Activated T-helper 17 cell treated with anti-CD3 and anti-CD28 coated beads, Interleukin-2, amount 50 U/mL, for 72 hours (primary cell): ENCODE measurements at regions not wholly inside any gene's neighbourhood (a gene's known extent, or its start where the extent isn't known, plus 50 kb on each side); places are given as distances from the start of the nearest gene placed in this dataset.
"Not testable (repeated sequence)": the region's sequence is repeated elsewhere in the genome, so short reads cannot be mapped to it uniquely, and the experiment has no call there.

ENCODE experiments used
- ATAC-seq: fragments of 150-1000 bp; cut with Tn5 transposase; replicated peaks from 2 replicates; pipeline ENCODE4 v1.10.0; 2021; ENCODE audit warnings: mild to moderate bottlenecking, moderate library complexity
- H3K27ac Mint-ChIP-seq: one replicate; pipeline ENCODE4 v1.8.0; 2022; ENCODE audit warnings: mixed read lengths
- H3K27me3 Mint-ChIP-seq: one replicate; pipeline ENCODE4 v1.8.0; 2022; ENCODE audit warnings: mixed read lengths
- H3K36me3 Mint-ChIP-seq: one replicate; pipeline ENCODE4 v1.8.0; 2022; ENCODE audit warnings: low read depth, mild to moderate bottlenecking, mixed read lengths
- H3K4me1 Mint-ChIP-seq: one replicate; pipeline ENCODE4 v1.8.0; 2022; ENCODE audit warnings: mixed read lengths
- H3K4me3 Mint-ChIP-seq: one replicate; pipeline ENCODE4 v1.8.0; 2022; ENCODE audit warnings: mild to moderate bottlenecking, mixed read lengths
- H3K9me3 Mint-ChIP-seq: one replicate; pipeline ENCODE4 v1.8.0; 2022; ENCODE audit warnings: mixed read lengths

GRCh38 chr21:20452935-20453334 lies 545.3 kb upstream of the NCAM2 start:
- no peaks in the 10 kb centered on the region for H3K4me1 Mint-ChIP-seq
- H3K36me3 Mint-ChIP-seq, result no peaks in the 10 kb centered on the region
- peaks cover 3% of the 10 kb centered on the region for H3K9me3 Mint-ChIP-seq
- ATAC-seq, result no peak
- H3K27me3 Mint-ChIP-seq, result no peaks in the 10 kb centered on the region
- no peak overlapping the region for H3K27ac Mint-ChIP-seq
- no peak overlapping the region for H3K4me3 Mint-ChIP-seq

DNA sequence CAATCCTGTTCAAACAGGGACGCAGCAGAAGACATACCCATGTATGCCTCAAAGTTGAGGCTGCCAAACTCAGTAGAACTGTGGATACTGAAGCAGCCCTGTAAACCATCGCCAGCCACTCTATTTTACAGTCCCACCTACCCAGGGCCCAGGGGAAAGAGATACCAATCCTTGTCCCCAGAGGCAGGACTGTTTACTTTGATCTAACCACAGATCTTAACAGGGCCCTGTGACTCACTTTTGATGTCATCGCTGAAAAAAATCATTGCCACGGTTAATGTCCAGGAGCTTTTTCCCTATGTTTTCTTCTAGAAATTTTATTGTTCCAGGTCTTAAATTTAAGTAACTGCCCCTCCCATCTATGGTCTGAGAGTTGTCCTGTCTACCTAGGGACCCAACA lies 538.4 kb upstream of the NCAM2 start:
- Mint-ChIP-seq H3K4me3 (no peak overlapping the region), H3K27ac (no peak overlapping the region), H3K4me1 (no peaks in the 10 kb centered on the region), H3K27me3 (no peaks in the 10 kb centered on the region), H3K9me3 (peaks cover 3% of the 10 kb centered on the region), H3K36me3 (no peaks in the 10 kb centered on the region)
- ATAC-seq, result no peak

- ATAC-seq, result no peak
- H3K4me3 Mint-ChIP-seq, result no peak overlapping the region
- H3K4me1 Mint-ChIP-seq, result no peaks in the 10 kb centered on the region
- no peaks in the 10 kb centered on the region for H3K27me3 Mint-ChIP-seq
- peaks cover 3% of the 10 kb centered on the region for H3K9me3 Mint-ChIP-seq
- H3K27ac Mint-ChIP-seq, result no peak overlapping the region
- no peaks in the 10 kb centered on the region for H3K36me3 Mint-ChIP-seq
Measured at GRCh38 chr21:20463362-20463761, 534.8 kb upstream of the NCAM2 start.

GRCh38 chr21:20469361-20469760 lies 528.8 kb upstream of the NCAM2 start:
- Mint-ChIP-seq H3K4me3 (no peak overlapping the region), H3K4me1 (no peaks in the 10 kb centered on the region), H3K27me3 (no peaks in the 10 kb centered on the region), H3K36me3 (no peaks in the 10 kb centered on the region), H3K9me3 (no peaks in the 10 kb centered on the region), H3K27ac (no peak overlapping the region)
- no peak for ATAC-seq

DNA sequence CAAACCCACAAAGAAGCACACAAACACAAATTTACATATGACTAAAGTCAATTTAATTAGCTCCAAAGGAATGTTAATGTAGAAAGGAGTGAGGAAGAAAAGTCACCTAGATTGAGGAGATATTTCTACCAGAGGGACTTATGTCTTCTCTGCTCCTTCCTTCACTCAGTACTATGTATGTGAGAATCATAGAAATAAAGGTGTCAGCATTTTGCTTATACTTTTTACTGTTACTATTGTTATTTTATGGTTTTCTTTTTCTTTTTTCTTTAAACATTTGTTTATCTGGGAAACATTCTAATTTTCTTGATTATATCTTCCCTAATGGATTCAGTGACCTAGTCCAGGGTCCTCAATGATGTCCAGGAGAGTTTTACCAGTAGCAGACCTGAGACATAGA lies 511.9 kb upstream of the NCAM2 start:
- Mint-ChIP-seq H3K36me3 (no peaks in the 10 kb centered on the region), H3K4me1 (no peaks in the 10 kb centered on the region), H3K4me3 (no peak overlapping the region)

GRCh38 chr21:20502915-20503314 lies 495.3 kb upstream of the NCAM2 start:
- H3K27ac Mint-ChIP-seq, H3K4me3 Mint-ChIP-seq, ATAC-seq, H3K4me1 Mint-ChIP-seq, H3K36me3 Mint-ChIP-seq, H3K27me3 Mint-ChIP-seq: not testable (repeated sequence)
- H3K9me3 Mint-ChIP-seq, result peaks cover 46% of the 10 kb centered on the region

More for the DNA sequence above, 511.9 kb upstream of the NCAM2 start:
- H3K27ac Mint-ChIP-seq, result no peak overlapping the region
- no peaks in the 10 kb centered on the region for H3K27me3 Mint-ChIP-seq
- no peak for ATAC-seq
- H3K9me3 Mint-ChIP-seq, result no peaks in the 10 kb centered on the region

- Mint-ChIP-seq H3K36me3 (no peaks in the 10 kb centered on the region), H3K9me3 (peaks cover 36% of the 10 kb centered on the region), H3K27ac (no peak overlapping the region), H3K4me1 (no peaks in the 10 kb centered on the region), H3K4me3 (no peak overlapping the region), H3K27me3 (no peaks in the 10 kb centered on the region)
- ATAC-seq, result no peak
Measured at GRCh38 chr21:20507783-20508182, 490.4 kb upstream of the NCAM2 start.

- no peak for ATAC-seq
- H3K27ac Mint-ChIP-seq, result no peak overlapping the region
- no peak overlapping the region for H3K4me3 Mint-ChIP-seq
- H3K36me3 Mint-ChIP-seq, result no peaks in the 10 kb centered on the region
- H3K27me3 Mint-ChIP-seq, result no peaks in the 10 kb centered on the region
- H3K4me1 Mint-ChIP-seq, result no peaks in the 10 kb centered on the region
- peaks cover 14% of the 10 kb centered on the region for H3K9me3 Mint-ChIP-seq
Measured at GRCh38 chr21:20511216-20511880, 486.9 kb upstream of the NCAM2 start.

- Mint-ChIP-seq H3K4me1 (no peaks in the 10 kb centered on the region), H3K9me3 (no peaks in the 10 kb centered on the region), H3K27me3 (no peaks in the 10 kb centered on the region), H3K36me3 (no peaks in the 10 kb centered on the region), H3K4me3 (no peak overlapping the region), H3K27ac (no peak overlapping the region)
- no peak for ATAC-seq
Measured at GRCh38 chr21:20515446-20515845, 482.8 kb upstream of the NCAM2 start.

GRCh38 chr21:20519076-20519475 lies 479.1 kb upstream of the NCAM2 start:
- Mint-ChIP-seq H3K27ac (no peak overlapping the region), H3K9me3 (peaks cover 1% of the 10 kb centered on the region)

GRCh38 chr21:20522611-20523010 lies 475.6 kb upstream of the NCAM2 start:
- Mint-ChIP-seq H3K4me1 (no peaks in the 10 kb centered on the region), H3K9me3 (peaks cover 3% of the 10 kb centered on the region), H3K36me3 (no peaks in the 10 kb centered on the region), H3K27me3 (no peaks in the 10 kb centered on the region), H3K4me3 (no peak overlapping the region), H3K27ac (no peak overlapping the region)
- ATAC-seq, result no peak

More at GRCh38 chr21:20519076-20519475, 479.1 kb upstream of the NCAM2 start:
- Mint-ChIP-seq H3K36me3 (no peaks in the 10 kb centered on the region), H3K4me3 (no peak overlapping the region), H3K4me1 (no peaks in the 10 kb centered on the region), H3K27me3 (no peaks in the 10 kb centered on the region)
- no peak for ATAC-seq

DNA sequence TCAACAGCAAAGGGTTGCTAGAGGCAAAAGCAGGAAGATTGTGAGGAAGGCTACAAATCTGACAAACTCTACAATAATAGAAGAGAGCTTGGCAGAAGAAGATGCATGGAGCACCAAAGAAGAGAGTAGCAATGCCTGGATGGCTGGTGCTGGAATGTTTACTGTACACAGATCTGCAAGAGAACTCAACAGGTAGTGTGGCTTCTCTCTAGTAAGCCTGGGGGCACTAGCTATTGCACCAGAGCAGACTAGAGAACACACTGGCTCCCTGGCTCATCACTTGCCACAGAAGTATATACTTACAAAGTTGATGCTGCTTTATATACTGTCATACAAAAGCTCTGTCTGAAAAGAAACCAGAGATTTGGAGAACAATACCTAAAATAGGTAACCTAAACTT lies 475.0 kb upstream of the NCAM2 start:
- H3K9me3 Mint-ChIP-seq, result peaks cover 3% of the 10 kb centered on the region
- no peak overlapping the region for H3K27ac Mint-ChIP-seq
- H3K4me1 Mint-ChIP-seq, result no peaks in the 10 kb centered on the region
- no peak overlapping the region for H3K4me3 Mint-ChIP-seq
- no peak for ATAC-seq
- H3K27me3 Mint-ChIP-seq, result no peaks in the 10 kb centered on the region
- no peaks in the 10 kb centered on the region for H3K36me3 Mint-ChIP-seq

DNA sequence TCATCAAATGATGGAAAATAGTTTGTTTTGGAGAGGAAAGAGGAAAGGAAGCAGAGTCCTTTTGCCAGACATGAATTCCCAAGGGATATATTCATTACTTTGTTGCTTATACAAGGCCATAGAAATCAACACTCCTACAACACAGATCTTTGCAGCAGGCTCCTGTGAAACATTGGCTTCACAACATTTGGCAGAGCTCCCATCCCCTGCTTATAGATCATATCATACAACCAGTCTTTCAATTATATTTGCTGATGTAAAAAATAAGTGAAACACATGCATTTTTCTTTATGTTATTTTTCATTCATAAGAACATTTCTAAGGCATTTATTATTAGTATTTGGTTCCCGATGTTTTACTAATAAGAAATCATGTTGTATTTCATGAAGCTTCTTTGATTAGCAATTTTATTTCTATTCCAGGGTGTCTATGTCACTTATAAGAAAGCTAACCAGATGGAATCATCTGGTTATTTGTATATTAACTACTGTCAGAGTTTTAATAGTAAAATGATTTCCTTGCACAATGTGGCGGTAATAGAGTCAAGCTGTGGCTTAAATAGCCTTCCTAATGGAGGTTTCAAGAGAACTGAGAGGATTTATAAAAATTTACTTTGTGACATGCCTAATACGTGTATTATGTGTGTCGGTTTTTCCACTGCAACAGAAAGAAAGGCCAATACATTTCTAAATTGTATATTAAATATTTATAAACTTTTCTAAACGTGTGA lies 470.3 kb upstream of the NCAM2 start:
- Mint-ChIP-seq H3K36me3 (no peaks in the 10 kb centered on the region), H3K9me3 (peaks cover 8% of the 10 kb centered on the region), H3K4me3 (no peak overlapping the region), H3K4me1 (no peaks in the 10 kb centered on the region), H3K27ac (no peak overlapping the region), H3K27me3 (no peaks in the 10 kb centered on the region)
- no peak for ATAC-seq

GRCh38 chr21:20537130-20537529 lies 461.1 kb upstream of the NCAM2 start:
- peaks cover 9% of the 10 kb centered on the region for H3K9me3 Mint-ChIP-seq
- ATAC-seq, result no peak
- no peaks in the 10 kb centered on the region for H3K36me3 Mint-ChIP-seq
- no peaks in the 10 kb centered on the region for H3K4me1 Mint-ChIP-seq
- H3K27me3 Mint-ChIP-seq, result no peaks in the 10 kb centered on the region
- no peak overlapping the region for H3K4me3 Mint-ChIP-seq
- H3K27ac Mint-ChIP-seq, result no peak overlapping the region

- ATAC-seq, result no peak
- Mint-ChIP-seq H3K27me3 (no peaks in the 10 kb centered on the region), H3K9me3 (peaks cover 6% of the 10 kb centered on the region), H3K4me1 (no peaks in the 10 kb centered on the region), H3K27ac (no peak overlapping the region), H3K36me3 (no peaks in the 10 kb centered on the region), H3K4me3 (no peak overlapping the region)
Measured at GRCh38 chr21:20538039-20538658, 460.1 kb upstream of the NCAM2 start.
